Hepatocyte (in vitro differentiated cells): ENCODE measurements at regions not wholly inside any gene's neighbourhood (a gene's known extent, or its start where the extent isn't known, plus 50 kb on each side); places are given as distances from the start of the nearest gene placed in this dataset.

Experiments
- DNase-seq: peaks from one replicate; pipeline ENCODE4 v3.0.0-alpha.2; 2016; ENCODE audit warnings: low spot score
- H2AFZ ChIP-seq: fragments of 200-600 bp; sonication (generic); 2 replicates; pipeline ENCODE4 v1.6.0; 2016; ENCODE audit warnings: antibody characterized with exemption, mild to moderate bottlenecking
- H3K27ac ChIP-seq: fragments of 200-600 bp; sonication (generic); 2 replicates; pipeline ENCODE4 v1.5.1; 2016; ENCODE audit warnings: mild to moderate bottlenecking
- H3K27me3 ChIP-seq: fragments of 200-600 bp; sonication (generic); 2 replicates; pipeline ENCODE4 v1.6.1; 2016
- H3K36me3 ChIP-seq: fragments of 200-600 bp; sonication (generic); replicated peaks from 2 replicates; pipeline ENCODE4 v1.5.1; 2016; ENCODE audit warnings: low read depth; ENCODE audit not compliant: insufficient read depth
- H3K4me1 ChIP-seq: fragments of 200-600 bp; sonication (generic); 2 replicates; pipeline ENCODE4 v1.5.1; 2016; ENCODE audit warnings: mild to moderate bottlenecking, moderate library complexity; ENCODE audit not compliant: insufficient read depth
- H3K4me2 ChIP-seq: fragments of 200-600 bp; sonication (generic); 2 replicates; pipeline ENCODE4 v1.6.0; 2016
- H3K4me3 ChIP-seq: fragments of 200-600 bp; sonication (generic); 2 replicates; pipeline ENCODE4 v1.5.1; 2016; ENCODE audit warnings: mild to moderate bottlenecking
- H3K79me2 ChIP-seq: fragments of 200-600 bp; sonication (generic); 2 replicates; pipeline ENCODE4 v1.6.0; 2017; ENCODE audit warnings: mild to moderate bottlenecking
- H3K9me2 ChIP-seq: fragments of 200-600 bp; sonication (generic); replicated peaks from 2 replicates; pipeline ENCODE4 v1.6.0; 2017; ENCODE audit warnings: mild to moderate bottlenecking; ENCODE audit not compliant: insufficient read depth
- H3K9me3 ChIP-seq: fragments of 200-600 bp; sonication (generic); 2 replicates; pipeline ENCODE4 v1.5.1; 2016; ENCODE audit warnings: low read depth, mild to moderate bottlenecking
- H4K20me1 ChIP-seq: fragments of 200-600 bp; sonication (generic); 2 replicates; pipeline ENCODE4 v1.6.0; 2016; ENCODE audit warnings: mild to moderate bottlenecking; ENCODE audit not compliant: insufficient read depth, poor library complexity, severe bottlenecking
- CTCF ChIP-seq: fragments of 200-600 bp; sonication (generic); IDR thresholded peaks from 2 replicates; pipeline ENCODE4 v1.5.1; 2016; ENCODE audit warnings: antibody characterized with exemption, mild to moderate bottlenecking; ENCODE audit not compliant: poor library complexity
- EZH2 ChIP-seq: fragments of 200-600 bp; sonication (generic); IDR thresholded peaks from 2 replicates; pipeline ENCODE4 v1.6.1; 2016; ENCODE audit warnings: antibody characterized with exemption, mild to moderate bottlenecking, borderline replicate concordance
- EZH2phosphoT487 ChIP-seq: fragments of 200-600 bp; sonication (generic); IDR thresholded peaks from one replicate; pipeline ENCODE4 v1.6.1; 2018; ENCODE audit warnings: antibody characterized with exemption, mild to moderate bottlenecking, low read depth, moderate library complexity; ENCODE audit not compliant: unreplicated experiment, severe bottlenecking
- WGBS: methylation state at CpG from one replicate; pipeline ENCODE4 v1.1.6; 2016; ENCODE audit warnings: low lambda C conversion rate; ENCODE audit errors: missing lambda C conversion rate; 5-methylcytosine and 5-hydroxymethylcytosine counted together

DNA sequence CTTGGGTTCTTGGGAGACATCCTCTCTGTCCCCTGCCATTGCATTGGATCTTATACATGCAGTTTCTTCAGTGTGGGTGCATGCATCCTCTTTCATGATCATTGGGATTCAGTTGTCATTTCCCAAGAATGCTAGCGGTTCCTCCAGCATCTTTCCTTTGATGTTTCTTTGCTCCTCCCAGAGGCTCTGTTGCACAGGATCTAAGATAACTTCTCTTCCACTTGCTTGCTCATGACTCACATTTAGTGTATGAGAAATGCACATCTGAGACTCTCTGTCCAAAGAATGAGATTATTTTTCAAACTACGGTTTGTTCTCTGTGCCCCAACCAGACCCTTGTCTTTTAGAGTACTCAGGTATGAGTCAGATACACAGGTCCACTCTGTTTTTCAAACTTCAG lies 197.1 kb downstream of the NDFIP2 start:
- Histone ChIP-seq H3K36me3 (no peaks in the 10 kb centered on the region), H4K20me1 (no peaks in the 10 kb centered on the region), H2AFZ (no peak overlapping the region), H3K4me1 (no peaks in the 10 kb centered on the region), H3K27ac (no peak overlapping the region), H3K4me3 (no peak overlapping the region), H3K79me2 (no peaks in the 10 kb centered on the region), H3K4me2 (no peak overlapping the region), H3K27me3 (no peaks in the 10 kb centered on the region), H3K9me2 (no peaks in the 10 kb centered on the region), H3K9me3 (no peaks in the 10 kb centered on the region)
- TF ChIP-seq EZH2phosphoT487 (no peak), EZH2 (no peak), CTCF (no peak)
- 60% methylated on average over 2 of the region's 2 CpGs for WGBS
- peak; percentile 21 for DNase-seq

DNA sequence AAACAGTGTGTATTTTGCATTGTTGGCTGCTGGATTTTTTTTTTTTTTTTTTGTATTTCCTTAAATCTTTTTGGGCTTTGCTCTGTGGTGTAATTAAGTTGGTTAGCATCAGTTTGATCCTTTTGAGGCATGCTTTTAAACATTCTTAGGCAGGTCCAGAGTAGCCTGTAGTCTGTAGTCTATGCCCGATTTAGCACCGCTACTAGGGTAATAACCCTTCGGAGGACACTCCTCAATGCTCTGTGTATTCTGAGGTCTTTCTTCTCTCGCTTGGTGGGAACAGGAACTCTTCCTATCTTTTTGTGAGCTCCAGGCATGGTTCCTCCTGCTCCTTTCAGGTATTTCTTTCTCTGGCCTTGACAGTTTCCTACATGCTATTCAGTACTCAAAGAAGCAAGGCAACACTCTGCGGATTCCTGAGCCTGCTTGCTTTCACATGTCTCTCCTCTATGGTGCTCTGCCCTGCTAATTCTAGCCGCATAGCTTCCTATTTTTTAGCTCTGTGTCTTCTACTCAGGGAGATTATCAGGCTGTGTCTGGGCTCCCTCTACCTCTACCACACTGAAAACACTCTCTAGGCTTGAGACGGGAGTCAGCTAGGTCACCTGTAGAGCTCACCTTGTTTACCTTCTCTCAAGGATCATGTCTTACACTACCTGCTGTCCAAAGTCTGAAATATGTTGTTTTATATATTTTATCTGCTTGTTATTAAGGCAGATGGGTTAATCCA lies 195.1 kb downstream of the NDFIP2 start:
- no peaks in the 10 kb centered on the region for H3K4me1 ChIP-seq
- no peak overlapping the region for H3K4me2 ChIP-seq
- DNase-seq: no peak
- H3K27ac ChIP-seq: no peak overlapping the region
- no peaks in the 10 kb centered on the region for H3K9me3 ChIP-seq
- no peaks in the 10 kb centered on the region for H3K79me2 ChIP-seq
- no peaks in the 10 kb centered on the region for H3K9me2 ChIP-seq
- H3K36me3 ChIP-seq: no peaks in the 10 kb centered on the region
- no peaks in the 10 kb centered on the region for H4K20me1 ChIP-seq
- TF ChIP-seq EZH2: no peak
- TF ChIP-seq CTCF: peak; percentile 21
- no peak for TF ChIP-seq EZH2phosphoT487
- no peak overlapping the region for H2AFZ ChIP-seq
- no peak overlapping the region for H3K4me3 ChIP-seq
- no peaks in the 10 kb centered on the region for H3K27me3 ChIP-seq
- WGBS: 65% methylated on average over 7 of the region's 7 CpGs

GRCh38 chr13:79674765-79675515 lies 194.0 kb downstream of the NDFIP2 start:
- 76% methylated on average over 5 of the region's 5 CpGs for WGBS
- no peaks in the 10 kb centered on the region for H3K36me3 ChIP-seq
- no peak overlapping the region for H2AFZ ChIP-seq
- no peaks in the 10 kb centered on the region for H3K9me3 ChIP-seq
- H3K4me2 ChIP-seq: no peak overlapping the region
- no peaks in the 10 kb centered on the region for H4K20me1 ChIP-seq
- DNase-seq: no peak
- H3K9me2 ChIP-seq: no peaks in the 10 kb centered on the region
- no peaks in the 10 kb centered on the region for H3K27me3 ChIP-seq
- no peak overlapping the region for H3K27ac ChIP-seq
- H3K4me3 ChIP-seq: no peak overlapping the region
- no peaks in the 10 kb centered on the region for H3K79me2 ChIP-seq
- no peaks in the 10 kb centered on the region for H3K4me1 ChIP-seq
- TF ChIP-seq EZH2phosphoT487 (no peak), EZH2 (no peak), CTCF (no peak)
